Right cardiac atrium (tissue), 5 donors: ENCODE measurements at regions not wholly inside any gene's neighbourhood (a gene's known extent, or its start where the extent isn't known, plus 50 kb on each side); places are given as distances from the start of the nearest gene placed in this dataset.

Source experiments
- ATAC-seq, 2 donors: fragments of 200-7000 bp; cut with Tn5 transposase; one replicate each; pipeline versions ENCODE4 v1.8.0 to v1.9.1; 2020; ENCODE audit warnings: moderate library complexity in 2 of 2, mild to moderate bottlenecking in 1 of 2
- DNase-seq, 3 donors: peaks; one replicate each; pipeline ENCODE4 v3.0.0-alpha.2; 2020
- H3K27ac ChIP-seq: one replicate; pipeline ENCODE4 v1.5.1; 2013; ENCODE audit warnings: mild to moderate bottlenecking, low read length, control low read depth, moderate library complexity
- H3K27me3 ChIP-seq: one replicate; pipeline ENCODE4 v1.6.1; 2013; ENCODE audit not compliant: control insufficient read depth, insufficient read depth
- H3K4me1 ChIP-seq: one replicate; pipeline ENCODE4 v1.6.1; 2013; ENCODE audit warnings: low read length; ENCODE audit not compliant: control insufficient read depth, insufficient read depth
- H3K4me3 ChIP-seq: one replicate; pipeline ENCODE4 v1.5.1; 2013; ENCODE audit warnings: low read length, control low read depth
- H3K9me3 ChIP-seq: one replicate; pipeline ENCODE4 v1.6.1; 2013; ENCODE audit warnings: low read length; ENCODE audit not compliant: control insufficient read depth
- WGBS: extraction: QIAGEN DNeasy Blood & Tissue Kit; methylation state at CpG from one replicate; pipeline ENCODE4 v1.1.7; 2013; 5-methylcytosine and 5-hydroxymethylcytosine counted together
- intact Hi-C, 4 donors: fragments of 100-400 bp; cut with DNase I; formaldehyde crosslinking; loops; one replicate each; pipeline versions ENCODE4 v1.11.0 to v1.14.0; 2022 to 2023
- donor health status: healthy with polysubstance abuse.
- donor health status: DM: no; HTN: yes; CAD: no.
- donor health status: DM: no; HTN: no; CAD: no.
- donor health status: DM: no; HTN: yes; CAD: no; lungs with severe emphysema.
- donor health status: DM: yes; HTN: yes; CAD: no.

DNA sequence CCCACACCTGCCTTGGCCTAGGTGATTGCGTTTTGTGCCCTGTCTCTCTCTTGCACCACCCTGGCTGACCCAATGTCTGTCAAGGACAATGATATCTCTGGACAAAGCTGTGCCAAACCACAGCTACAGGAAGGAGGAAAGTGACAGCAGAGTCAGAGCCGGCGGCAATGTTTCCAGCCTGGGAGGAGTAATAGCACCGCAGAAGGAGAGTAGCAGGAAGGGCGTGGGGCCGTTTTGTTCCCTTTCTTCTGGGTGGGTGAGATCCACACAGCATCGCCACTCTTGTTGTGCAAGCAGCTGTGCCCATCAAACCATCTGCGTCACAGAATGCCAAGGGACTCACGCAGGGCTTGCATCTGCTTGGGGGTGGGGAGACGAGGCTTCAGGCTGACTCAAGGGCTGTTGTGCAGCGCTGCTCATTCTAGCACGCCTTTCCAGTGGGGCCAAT, 341.6 kb upstream of the AUTS2 start:
- Histone ChIP-seq H3K27ac (no peak overlapping the region), H3K4me1 (peaks cover 7% of the 10 kb centered on the region), H3K27me3 (no peaks in the 10 kb centered on the region), H3K9me3 (no peaks in the 10 kb centered on the region), H3K4me3 (no peak overlapping the region)
- 71% methylated on average over 12 of the region's 12 CpGs for WGBS
- intact Hi-C loops, result no loop called here
- DNase-seq (peak; percentile 64 to 83 (median 74)), ATAC-seq (peak; percentile 75 to 84)

DNA sequence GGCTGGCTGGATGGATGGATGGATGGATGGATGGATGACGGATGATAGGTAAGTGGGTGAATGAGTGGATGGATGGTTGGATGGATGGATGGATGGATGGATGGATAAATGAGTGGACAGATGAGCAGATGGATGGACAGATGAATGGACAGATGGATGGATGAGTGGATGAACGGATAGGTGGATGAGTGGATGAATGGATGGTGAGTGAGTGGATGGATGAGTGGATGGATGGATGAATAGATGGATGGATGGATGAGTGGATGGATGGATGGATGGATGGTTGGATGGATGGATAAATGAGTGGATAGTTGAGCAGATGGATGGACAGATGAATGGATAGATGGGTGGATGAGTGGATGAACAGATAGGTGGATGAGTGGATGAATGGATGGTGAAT, 340.7 kb upstream of the AUTS2 start:
- intact Hi-C loops, result no loop called here
- H3K27me3 ChIP-seq, result no peaks in the 10 kb centered on the region
- ATAC-seq, result no peak
- no peak overlapping the region for H3K27ac ChIP-seq
- H3K4me3 ChIP-seq, result no peak overlapping the region
- DNase-seq, result no peak
- WGBS, result 93% methylated on average over 2 of the region's 2 CpGs
- no peaks in the 10 kb centered on the region for H3K9me3 ChIP-seq
- H3K4me1 ChIP-seq, result peaks cover 7% of the 10 kb centered on the region

DNA sequence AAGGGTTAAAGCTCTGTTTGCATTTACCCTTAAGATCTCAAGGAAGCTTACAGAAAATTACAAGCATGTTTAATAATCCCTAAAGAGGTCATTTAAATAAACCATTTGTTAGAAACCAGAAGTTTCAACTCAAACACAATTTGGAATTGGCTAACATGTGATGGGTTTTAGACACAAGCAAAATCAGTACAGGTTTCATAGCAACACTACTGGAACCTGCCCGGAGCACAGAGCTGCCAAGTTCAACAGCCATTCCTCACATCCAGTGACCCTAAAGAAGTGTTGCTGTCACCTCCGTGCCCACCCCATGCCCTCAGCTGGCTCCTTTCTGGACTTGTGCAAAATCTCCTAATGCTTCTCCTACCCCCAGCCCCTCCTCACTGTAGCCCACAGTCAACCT, 338.8 kb upstream of the AUTS2 start:
- no peak for DNase-seq
- WGBS, result 71% methylated on average over 2 of the region's 2 CpGs
- Histone ChIP-seq H3K27ac (no peak overlapping the region), H3K4me1 (peaks cover 7% of the 10 kb centered on the region), H3K4me3 (no peak overlapping the region), H3K27me3 (no peaks in the 10 kb centered on the region), H3K9me3 (no peaks in the 10 kb centered on the region)
- intact Hi-C loops, result no loop called here
- ATAC-seq, result no peak

DNA sequence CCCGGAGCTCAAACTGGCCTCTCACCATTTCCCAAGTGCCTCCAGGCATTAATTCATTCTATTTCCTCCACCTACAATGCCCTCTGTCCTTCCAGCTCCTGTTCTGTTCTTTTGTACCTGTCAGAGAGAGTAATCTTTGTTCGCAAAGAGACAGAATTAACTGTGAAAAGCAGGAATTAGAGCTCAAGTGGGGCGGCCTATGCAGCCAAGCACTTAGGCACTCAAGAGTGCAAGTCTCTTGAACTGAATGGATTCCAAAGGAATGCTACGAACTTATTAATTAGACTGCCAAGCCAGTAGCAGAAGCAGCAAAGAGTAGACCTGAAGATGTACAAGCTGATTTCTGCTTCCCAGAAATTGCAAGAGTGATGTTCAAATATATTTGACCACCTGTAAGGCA, 338.3 kb upstream of the AUTS2 start:
- H3K27ac ChIP-seq, result no peak overlapping the region
- WGBS, result 83% methylated on average over 4 of the region's 4 CpGs
- ATAC-seq (no peak), DNase-seq (no peak)
- intact Hi-C loops, result no loop called here
- no peaks in the 10 kb centered on the region for H3K9me3 ChIP-seq
- no peak overlapping the region for H3K4me3 ChIP-seq
- H3K4me1 ChIP-seq, result peaks cover 7% of the 10 kb centered on the region
- no peaks in the 10 kb centered on the region for H3K27me3 ChIP-seq

DNA sequence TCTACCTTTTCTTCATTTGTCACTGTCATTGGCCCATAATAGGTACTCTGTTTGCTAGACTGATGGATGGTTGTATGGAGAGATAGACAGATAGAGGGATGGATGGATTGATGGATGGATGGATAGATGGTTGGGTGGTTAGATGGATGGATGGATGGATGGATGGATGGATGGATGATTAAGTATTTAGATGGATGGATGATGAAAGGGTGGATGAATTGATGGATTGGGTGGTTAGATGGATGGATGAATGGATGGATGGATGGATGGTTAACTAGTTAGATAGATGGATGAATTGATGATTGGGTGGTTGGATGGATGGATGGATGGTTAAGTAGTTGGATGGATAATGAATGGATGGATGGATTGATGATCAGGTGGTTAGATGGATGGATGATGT, 334.7 kb upstream of the AUTS2 start:
- DNase-seq (no peak), ATAC-seq (no peak)
- H3K4me3 ChIP-seq, result no peak overlapping the region
- H3K4me1 ChIP-seq, result peaks cover 4% of the 10 kb centered on the region
- intact Hi-C loops, result no loop called here
- H3K27me3 ChIP-seq, result no peaks in the 10 kb centered on the region
- H3K27ac ChIP-seq, result no peak overlapping the region
- no peaks in the 10 kb centered on the region for H3K9me3 ChIP-seq

DNA sequence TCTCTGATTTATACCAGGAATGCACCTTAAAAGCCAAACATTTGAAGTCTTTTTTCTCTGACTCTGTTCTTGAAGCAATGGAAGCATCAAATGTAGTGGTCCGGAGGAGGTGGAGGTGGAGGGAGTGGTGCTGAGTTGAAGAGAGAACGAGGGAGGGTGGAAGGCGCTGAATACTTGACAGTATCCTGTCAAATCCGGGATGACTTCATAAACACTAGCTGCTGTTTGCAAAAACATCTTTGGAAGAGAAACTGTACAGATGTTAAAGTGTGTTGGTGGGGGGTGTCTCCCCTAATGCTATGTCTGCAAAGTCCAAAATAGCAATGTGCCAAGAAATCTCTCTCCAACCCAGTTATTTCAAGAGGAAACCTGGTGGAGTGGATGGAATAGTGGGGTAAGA, 328.5 kb upstream of the AUTS2 start:
- no peak for ATAC-seq
- no peaks in the 10 kb centered on the region for H3K4me1 ChIP-seq
- H3K4me3 ChIP-seq, result no peak overlapping the region
- H3K9me3 ChIP-seq, result no peaks in the 10 kb centered on the region
- intact Hi-C loops, result no loop called here
- H3K27me3 ChIP-seq, result no peaks in the 10 kb centered on the region
- 42% methylated on average over 4 of the region's 4 CpGs for WGBS
- DNase-seq, result no peak
- no peak overlapping the region for H3K27ac ChIP-seq

DNA sequence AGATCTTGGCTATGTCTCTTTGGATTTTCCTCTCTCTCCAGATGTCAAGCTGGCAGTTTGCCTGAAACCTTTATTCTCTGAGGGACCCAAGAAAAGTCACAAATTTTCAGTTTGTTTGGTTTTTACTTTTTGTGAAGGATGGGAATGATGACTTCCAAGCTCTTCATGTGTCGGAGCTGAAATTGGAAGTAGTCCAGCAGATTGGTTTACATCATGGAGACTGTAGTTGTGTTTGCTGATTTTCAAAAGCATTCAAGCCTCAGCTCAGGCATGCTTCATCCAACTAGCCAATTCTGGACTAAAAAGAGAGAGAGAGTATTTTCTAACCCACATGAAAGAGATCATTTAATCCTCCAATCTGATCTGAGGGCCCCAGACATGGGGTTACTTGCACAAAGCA, 326.2 kb upstream of the AUTS2 start:
- H3K27me3 ChIP-seq, result no peaks in the 10 kb centered on the region
- DNase-seq, result no peak
- WGBS, result 38% methylated on average over 1 of the region's 1 CpG
- intact Hi-C loops, result no loop called here
- H3K27ac ChIP-seq, result no peak overlapping the region
- H3K9me3 ChIP-seq, result no peaks in the 10 kb centered on the region
- peaks cover 3% of the 10 kb centered on the region for H3K4me1 ChIP-seq
- no peak overlapping the region for H3K4me3 ChIP-seq
- ATAC-seq, result no peak

DNA sequence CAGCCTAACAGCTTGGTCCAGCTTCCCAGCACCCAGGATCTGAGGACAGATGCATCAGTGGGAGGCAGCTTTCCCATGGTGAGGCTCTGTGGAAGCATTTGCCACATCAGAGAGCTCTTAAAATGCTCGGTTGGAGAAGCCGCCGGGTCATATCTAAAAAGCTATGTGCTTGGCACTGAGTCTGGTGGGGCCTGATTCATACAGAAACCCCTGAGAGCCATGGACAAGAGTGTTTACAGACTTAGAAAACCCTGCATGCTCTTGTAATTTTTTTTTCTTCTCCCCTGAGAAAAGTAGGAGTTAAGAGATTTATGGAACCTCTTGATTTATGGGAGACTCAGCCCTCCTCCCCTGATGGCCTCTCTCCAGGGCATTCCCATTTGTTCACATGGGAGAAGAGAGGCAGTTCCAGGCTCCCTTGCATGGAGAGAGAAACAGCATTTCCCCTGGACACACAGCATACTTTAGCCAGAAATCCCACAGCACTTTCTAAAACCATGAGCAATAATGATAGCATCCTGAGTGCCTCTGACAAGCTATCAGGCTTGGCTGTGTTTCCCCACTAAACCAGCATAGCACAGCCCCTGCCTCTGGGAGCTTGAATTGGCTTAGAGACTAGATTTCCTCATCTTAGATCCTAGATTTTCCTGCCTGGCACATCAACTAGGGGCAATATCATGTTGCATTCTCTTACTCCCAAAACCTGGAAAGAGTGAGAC, 322.1 kb upstream of the AUTS2 start:
- intact Hi-C loops, result no loop called here
- Histone ChIP-seq H3K4me3 (no peak overlapping the region), H3K27ac (no peak overlapping the region), H3K9me3 (no peaks in the 10 kb centered on the region), H3K4me1 (peaks cover 3% of the 10 kb centered on the region), H3K27me3 (no peaks in the 10 kb centered on the region)
- WGBS, result 34% methylated on average over 3 of the region's 3 CpGs
- ATAC-seq (peak; percentile 36 to 73), DNase-seq (peak in 2 of 3 donors; percentile 17 to 56)

DNA sequence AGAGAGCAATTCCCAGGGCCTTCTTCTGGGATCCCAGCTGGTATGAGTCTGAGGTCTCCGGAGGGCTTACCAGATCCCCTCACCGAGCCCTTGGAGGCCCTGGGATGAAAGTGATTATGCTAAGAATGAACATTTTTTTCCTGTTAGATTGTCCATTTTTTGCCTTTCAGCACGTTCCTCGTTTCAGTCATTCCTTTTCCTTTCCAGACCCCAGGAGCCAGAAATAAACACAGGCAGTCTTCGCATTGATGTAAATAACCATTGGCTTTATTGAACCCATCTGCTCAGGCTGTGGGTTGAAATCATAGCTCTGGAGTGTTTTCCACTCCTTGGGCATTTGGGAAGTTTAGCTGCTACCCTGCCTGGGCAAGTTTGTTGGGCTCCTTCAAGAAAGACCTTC, 320.9 kb upstream of the AUTS2 start:
- no peaks in the 10 kb centered on the region for H3K27me3 ChIP-seq
- no peak overlapping the region for H3K27ac ChIP-seq
- H3K9me3 ChIP-seq, result no peaks in the 10 kb centered on the region
- peaks cover 3% of the 10 kb centered on the region for H3K4me1 ChIP-seq
- ATAC-seq, result no peak
- 55% methylated on average over 5 of the region's 5 CpGs for WGBS
- no peak overlapping the region for H3K4me3 ChIP-seq
- intact Hi-C loops, result no loop called here
- no peak for DNase-seq

DNA sequence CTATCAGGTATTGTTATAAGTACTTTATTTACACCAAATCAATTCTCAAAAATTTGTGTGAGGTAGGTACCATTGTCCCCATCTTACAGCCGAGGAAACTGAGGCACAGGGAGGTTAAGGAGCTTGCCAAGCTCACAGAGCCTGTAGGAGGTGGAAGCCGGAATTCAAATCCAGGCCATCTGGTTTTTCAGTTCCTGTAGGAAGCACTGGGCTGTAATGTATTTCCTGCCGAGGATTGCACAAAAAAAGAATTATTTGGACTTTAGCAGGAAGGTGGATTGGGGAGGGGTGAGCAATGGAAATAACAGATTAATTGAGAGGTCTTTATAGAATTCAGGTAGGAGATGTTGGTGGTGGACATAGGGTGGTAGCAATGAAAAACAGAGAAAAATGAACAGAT, 315.3 kb upstream of the AUTS2 start:
- intact Hi-C loops, result no loop called here
- Histone ChIP-seq H3K4me1 (no peaks in the 10 kb centered on the region), H3K27ac (no peak overlapping the region), H3K4me3 (no peak overlapping the region), H3K27me3 (no peaks in the 10 kb centered on the region), H3K9me3 (no peaks in the 10 kb centered on the region)
- WGBS, result 34% methylated on average over 3 of the region's 3 CpGs
- DNase-seq, result no peak
- ATAC-seq, result peak; percentile 35 to 41

DNA sequence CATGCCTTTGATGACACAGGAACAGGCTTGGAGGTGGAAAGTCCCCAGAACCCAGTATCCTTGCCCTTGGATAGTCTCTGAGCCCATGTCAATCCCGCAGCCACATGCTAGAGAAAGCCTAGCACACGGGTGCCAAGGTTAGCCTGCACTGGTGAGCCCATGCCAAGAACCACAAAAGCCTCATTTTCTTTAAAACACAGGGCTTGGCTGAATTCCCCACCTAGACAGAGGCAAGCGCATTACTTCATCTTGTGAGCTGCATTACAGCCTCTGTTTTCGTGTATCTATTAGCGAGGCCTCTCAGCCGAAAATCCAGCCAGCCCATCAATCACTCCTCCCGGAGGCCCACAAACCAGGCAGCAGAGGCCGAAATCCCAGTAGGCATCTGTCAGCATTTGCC, 314.9 kb upstream of the AUTS2 start:
- Histone ChIP-seq H3K27me3 (no peaks in the 10 kb centered on the region), H3K4me1 (no peaks in the 10 kb centered on the region), H3K27ac (no peak overlapping the region), H3K9me3 (no peaks in the 10 kb centered on the region), H3K4me3 (no peak overlapping the region)
- peak; percentile 78 to 84 for ATAC-seq
- peak; percentile 29 to 75 (median 63) for DNase-seq
- 44% methylated on average over 8 of the region's 8 CpGs for WGBS
- intact Hi-C loops, result no loop called here

DNA sequence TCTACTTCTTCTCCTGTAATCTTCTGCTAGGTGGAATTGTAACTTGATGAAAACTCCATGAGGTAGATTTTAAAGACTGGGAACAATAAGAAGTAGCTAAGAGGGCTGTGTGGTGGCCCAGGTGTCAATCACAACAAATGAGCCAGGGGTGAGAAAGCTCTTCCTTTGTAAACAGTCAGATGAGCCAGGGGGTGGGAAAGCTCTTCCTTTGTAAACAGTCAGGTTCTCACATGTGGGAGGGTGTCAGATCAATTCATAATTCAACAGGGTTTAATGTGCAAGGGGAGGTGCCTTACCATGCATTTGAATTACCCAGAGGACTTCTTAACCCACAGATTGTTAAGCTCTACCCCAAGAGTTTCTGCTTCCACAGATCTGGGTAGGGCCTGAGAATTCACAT, 312.4 kb upstream of the AUTS2 start:
- Histone ChIP-seq H3K27me3 (no peaks in the 10 kb centered on the region), H3K9me3 (no peaks in the 10 kb centered on the region), H3K4me1 (no peaks in the 10 kb centered on the region), H3K27ac (no peak overlapping the region), H3K4me3 (no peak overlapping the region)
- DNase-seq (no peak), ATAC-seq (no peak)
- intact Hi-C loops, result no loop called here
